Ishikawa (cell line): ENCODE measurements at regions not wholly inside any gene's neighbourhood (a gene's known extent, or its start where the extent isn't known, plus 50 kb on each side); places are given as distances from the start of the nearest gene placed in this dataset.

Experiments
- CREB1 ChIP-seq: IDR thresholded peaks from 2 replicates; pipeline ENCODE4 v1.6.1; 2012; ENCODE audit warnings: low read depth
- EGR1 ChIP-seq: IDR thresholded peaks from 2 replicates; pipeline ENCODE4 v1.6.1; 2012
- FOXM1 ChIP-seq: IDR thresholded peaks from 2 replicates; pipeline ENCODE4 v1.6.1; 2012; ENCODE audit warnings: low read depth, borderline replicate concordance
- MAX ChIP-seq: IDR thresholded peaks from 2 replicates; pipeline ENCODE4 v1.6.1; 2012
- NFIC ChIP-seq: IDR thresholded peaks from 2 replicates; pipeline ENCODE4 v1.6.1; 2012
- RAD21 ChIP-seq: IDR thresholded peaks from 2 replicates; pipeline ENCODE4 v1.6.1; 2012; ENCODE audit warnings: low read depth
- REST ChIP-seq: IDR thresholded peaks from 2 replicates; pipeline ENCODE4 v1.6.1; 2012; ENCODE audit warnings: low read depth, mild to moderate bottlenecking
- TEAD4 ChIP-seq: IDR thresholded peaks from 2 replicates; pipeline ENCODE4 v1.6.1; 2012

- TF ChIP-seq RAD21: no peak
- no peak for TF ChIP-seq REST
- TF ChIP-seq FOXM1: no peak
- no peak for TF ChIP-seq CREB1
- TF ChIP-seq TEAD4: no peak
- TF ChIP-seq EGR1: no peak
- no peak for TF ChIP-seq MAX
- no peak for TF ChIP-seq NFIC
Observed at GRCh38 chr9:86842573-86842972, 104.7 kb downstream of the GAS1 start.
